ENCODE measurements at regions not wholly inside any gene's neighbourhood (a gene's known extent, or its start where the extent isn't known, plus 50 kb on each side); places are given as distances from the start of the nearest gene placed in this dataset.

DNA sequence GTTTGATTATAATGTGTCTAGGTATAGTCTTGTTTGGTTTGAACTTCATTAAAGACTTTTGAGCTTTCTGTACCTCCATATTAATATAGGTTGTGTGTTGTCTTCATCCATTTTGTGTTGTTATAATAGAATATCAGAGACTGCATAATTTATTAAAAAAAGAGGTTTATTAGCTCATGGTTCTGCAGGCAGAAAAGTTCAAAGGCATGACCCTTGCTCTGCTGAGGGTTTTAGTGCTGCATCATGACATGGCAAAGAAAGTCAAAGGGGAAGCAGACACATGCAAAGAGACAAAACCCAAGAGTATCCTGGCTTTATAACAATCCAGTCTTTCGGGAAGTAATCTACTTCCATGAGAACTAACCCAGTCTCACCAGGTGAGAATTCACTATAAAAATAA lies 358.2 kb downstream of the EDEM1 start (continued):
- TF ChIP-seq, protein P1, sequence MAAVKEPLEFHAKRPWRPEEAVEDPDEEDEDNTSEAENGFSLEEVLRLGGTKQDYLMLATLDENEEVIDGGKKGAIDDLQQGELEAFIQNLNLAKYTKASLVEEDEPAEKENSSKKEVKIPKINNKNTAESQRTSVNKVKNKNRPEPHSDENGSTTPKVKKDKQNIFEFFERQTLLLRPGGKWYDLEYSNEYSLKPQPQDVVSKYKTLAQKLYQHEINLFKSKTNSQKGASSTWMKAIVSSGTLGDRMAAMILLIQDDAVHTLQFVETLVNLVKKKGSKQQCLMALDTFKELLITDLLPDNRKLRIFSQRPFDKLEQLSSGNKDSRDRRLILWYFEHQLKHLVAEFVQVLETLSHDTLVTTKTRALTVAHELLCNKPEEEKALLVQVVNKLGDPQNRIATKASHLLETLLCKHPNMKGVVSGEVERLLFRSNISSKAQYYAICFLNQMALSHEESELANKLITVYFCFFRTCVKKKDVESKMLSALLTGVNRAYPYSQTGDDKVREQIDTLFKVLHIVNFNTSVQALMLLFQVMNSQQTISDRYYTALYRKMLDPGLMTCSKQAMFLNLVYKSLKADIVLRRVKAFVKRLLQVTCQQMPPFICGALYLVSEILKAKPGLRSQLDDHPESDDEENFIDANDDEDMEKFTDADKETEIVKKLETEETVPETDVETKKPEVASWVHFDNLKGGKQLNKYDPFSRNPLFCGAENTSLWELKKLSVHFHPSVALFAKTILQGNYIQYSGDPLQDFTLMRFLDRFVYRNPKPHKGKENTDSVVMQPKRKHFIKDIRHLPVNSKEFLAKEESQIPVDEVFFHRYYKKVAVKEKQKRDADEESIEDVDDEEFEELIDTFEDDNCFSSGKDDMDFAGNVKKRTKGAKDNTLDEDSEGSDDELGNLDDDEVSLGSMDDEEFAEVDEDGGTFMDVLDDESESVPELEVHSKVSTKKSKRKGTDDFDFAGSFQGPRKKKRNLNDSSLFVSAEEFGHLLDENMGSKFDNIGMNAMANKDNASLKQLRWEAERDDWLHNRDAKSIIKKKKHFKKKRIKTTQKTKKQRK (IDR thresholded peaks at IDR 0.05; ENCODE audit: borderline replicate concordance, low read depth, low read length): no peak
- no peak for TF ChIP-seq RBM39 (optimal IDR thresholded peaks at IDR 0.05; ENCODE audit: low read depth, low read length)
- no peak for TF ChIP-seq RBFOX2 (IDR thresholded peaks at IDR 0.05; ENCODE audit: low read depth, low read length)
- TF ChIP-seq KDM5B (IDR thresholded peaks at IDR 0.05; ENCODE audit: insufficient replicate concordance, low read depth, low read length): no peak

DNA sequence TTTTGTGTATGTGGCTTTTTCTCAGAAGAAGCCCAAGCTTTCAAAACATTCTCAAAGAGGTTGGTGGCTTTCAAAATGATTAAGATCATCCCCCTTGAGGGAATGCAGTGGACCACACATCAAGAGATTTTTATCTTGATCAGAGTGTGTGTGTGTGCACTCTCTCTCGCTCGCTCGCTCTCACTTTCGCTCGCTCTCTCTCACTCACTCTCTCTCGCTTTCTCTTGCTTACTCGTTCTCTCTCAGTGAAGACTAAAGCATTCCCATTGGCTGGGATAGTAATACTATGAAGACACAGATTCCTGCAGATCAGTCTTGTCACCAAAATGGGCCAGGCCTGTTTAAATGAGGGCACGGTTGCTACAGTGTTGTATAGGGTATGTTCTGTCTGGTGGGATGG lies 365.7 kb downstream of the EDEM1 start:
- no peaks in the 10 kb centered on the region for H3K36me3 ChIP-seq (ENCODE audit: control insufficient read depth, insufficient read depth, low read length)
- no peak overlapping the region for H3K9ac ChIP-seq (ENCODE audit: insufficient read depth in 1 of 2, low read depth in 2 of 2, low read length in 2 of 2)
- ChIA-PET CTCF (ENCODE audit: low intra/inter-chr PET ratio) (no interaction called here), POLR2A (interaction anchor here (3.6 kb wide), 1 partner anchor 11 kb away, joined by 25 read pairs; no protein-coding TSS in a partner anchor)
- no peaks in the 10 kb centered on the region for H4K20me1 ChIP-seq (replicated peaks; ENCODE audit: control insufficient read depth, insufficient read depth, low read length)
- ATAC-seq: no peak
- DNase-seq (ENCODE audit: extremely low read depth in 1 of 4, low spot score in 3 of 4): no peak
- in situ Hi-C loops (cut with MboI): no loop called here
- FAIRE-seq: no peak
- no peaks in the 10 kb centered on the region for H3K9me1 ChIP-seq (ENCODE audit: control insufficient read depth, insufficient read depth, low read length)
- no peak overlapping the region for H2AFZ ChIP-seq (ENCODE audit: low read depth, low read length)
- intact Hi-C loops (cut with micrococcal nuclease): no loop called here
- BruUV-seq (replicated peaks): no TSS peak
- no peaks in the 10 kb centered on the region for H3K79me2 ChIP-seq (ENCODE audit: control insufficient read depth, insufficient read depth, low read length)
- no peak overlapping the region for H3K4me3 ChIP-seq
- no peak overlapping the region for H3K27ac ChIP-seq (ENCODE audit: extremely low read depth, low read depth, low read length)
- H3K27me3 ChIP-seq (ENCODE audit: control insufficient read depth in 2 of 2, insufficient read depth in 2 of 2, low read length in 2 of 2): no peaks in the 10 kb centered on the region
- H3K4me2 ChIP-seq (ENCODE audit: insufficient read depth, low read length): no peak overlapping the region
- H3K9me3 ChIP-seq (replicated peaks; ENCODE audit: control insufficient read depth, insufficient read depth, low read depth, low read length): peaks cover 5% of the 10 kb centered on the region
- peaks cover 0 to 6% of the 10 kb centered on the region in 2 experiments; a peak in 2 of 5 replicates for H3K4me1 ChIP-seq (replicated peaks in 1 of 2; ENCODE audit: control insufficient read depth in 2 of 2, insufficient read depth in 2 of 2, low read length in 2 of 2)
- 82% methylated on average over 8 of the region's 8 CpGs for WGBS (ENCODE audit: insufficient coverage, low coverage, missing lambda C conversion rate)
- TF ChIP-seq NFE2L1 (tag; IDR thresholded peaks at IDR 0.05; ENCODE audit: borderline replicate concordance, low read depth) (no peak), GATAD2B (IDR thresholded peaks at IDR 0.05; ENCODE audit: borderline replicate concordance) (no peak)
- TF ChIP-seq, protein P2, sequence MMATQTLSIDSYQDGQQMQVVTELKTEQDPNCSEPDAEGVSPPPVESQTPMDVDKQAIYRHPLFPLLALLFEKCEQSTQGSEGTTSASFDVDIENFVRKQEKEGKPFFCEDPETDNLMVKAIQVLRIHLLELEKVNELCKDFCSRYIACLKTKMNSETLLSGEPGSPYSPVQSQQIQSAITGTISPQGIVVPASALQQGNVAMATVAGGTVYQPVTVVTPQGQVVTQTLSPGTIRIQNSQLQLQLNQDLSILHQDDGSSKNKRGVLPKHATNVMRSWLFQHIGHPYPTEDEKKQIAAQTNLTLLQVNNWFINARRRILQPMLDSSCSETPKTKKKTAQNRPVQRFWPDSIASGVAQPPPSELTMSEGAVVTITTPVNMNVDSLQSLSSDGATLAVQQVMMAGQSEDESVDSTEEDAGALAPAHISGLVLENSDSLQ (IDR thresholded peaks at IDR 0.05): no peak
- TF ChIP-seq, protein P3, sequence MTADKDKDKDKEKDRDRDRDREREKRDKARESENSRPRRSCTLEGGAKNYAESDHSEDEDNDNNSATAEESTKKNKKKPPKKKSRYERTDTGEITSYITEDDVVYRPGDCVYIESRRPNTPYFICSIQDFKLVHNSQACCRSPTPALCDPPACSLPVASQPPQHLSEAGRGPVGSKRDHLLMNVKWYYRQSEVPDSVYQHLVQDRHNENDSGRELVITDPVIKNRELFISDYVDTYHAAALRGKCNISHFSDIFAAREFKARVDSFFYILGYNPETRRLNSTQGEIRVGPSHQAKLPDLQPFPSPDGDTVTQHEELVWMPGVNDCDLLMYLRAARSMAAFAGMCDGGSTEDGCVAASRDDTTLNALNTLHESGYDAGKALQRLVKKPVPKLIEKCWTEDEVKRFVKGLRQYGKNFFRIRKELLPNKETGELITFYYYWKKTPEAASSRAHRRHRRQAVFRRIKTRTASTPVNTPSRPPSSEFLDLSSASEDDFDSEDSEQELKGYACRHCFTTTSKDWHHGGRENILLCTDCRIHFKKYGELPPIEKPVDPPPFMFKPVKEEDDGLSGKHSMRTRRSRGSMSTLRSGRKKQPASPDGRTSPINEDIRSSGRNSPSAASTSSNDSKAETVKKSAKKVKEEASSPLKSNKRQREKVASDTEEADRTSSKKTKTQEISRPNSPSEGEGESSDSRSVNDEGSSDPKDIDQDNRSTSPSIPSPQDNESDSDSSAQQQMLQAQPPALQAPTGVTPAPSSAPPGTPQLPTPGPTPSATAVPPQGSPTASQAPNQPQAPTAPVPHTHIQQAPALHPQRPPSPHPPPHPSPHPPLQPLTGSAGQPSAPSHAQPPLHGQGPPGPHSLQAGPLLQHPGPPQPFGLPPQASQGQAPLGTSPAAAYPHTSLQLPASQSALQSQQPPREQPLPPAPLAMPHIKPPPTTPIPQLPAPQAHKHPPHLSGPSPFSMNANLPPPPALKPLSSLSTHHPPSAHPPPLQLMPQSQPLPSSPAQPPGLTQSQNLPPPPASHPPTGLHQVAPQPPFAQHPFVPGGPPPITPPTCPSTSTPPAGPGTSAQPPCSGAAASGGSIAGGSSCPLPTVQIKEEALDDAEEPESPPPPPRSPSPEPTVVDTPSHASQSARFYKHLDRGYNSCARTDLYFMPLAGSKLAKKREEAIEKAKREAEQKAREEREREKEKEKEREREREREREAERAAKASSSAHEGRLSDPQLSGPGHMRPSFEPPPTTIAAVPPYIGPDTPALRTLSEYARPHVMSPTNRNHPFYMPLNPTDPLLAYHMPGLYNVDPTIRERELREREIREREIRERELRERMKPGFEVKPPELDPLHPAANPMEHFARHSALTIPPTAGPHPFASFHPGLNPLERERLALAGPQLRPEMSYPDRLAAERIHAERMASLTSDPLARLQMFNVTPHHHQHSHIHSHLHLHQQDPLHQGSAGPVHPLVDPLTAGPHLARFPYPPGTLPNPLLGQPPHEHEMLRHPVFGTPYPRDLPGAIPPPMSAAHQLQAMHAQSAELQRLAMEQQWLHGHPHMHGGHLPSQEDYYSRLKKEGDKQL (CRISPR knock-in tag; IDR thresholded peaks at IDR 0.05; ENCODE audit: borderline replicate concordance): no peak
